HCT116 (cell line): ENCODE measurements at regions not wholly inside any gene's neighbourhood (a gene's known extent, or its start where the extent isn't known, plus 50 kb on each side); places are given as distances from the start of the nearest gene placed in this dataset.

ENCODE experiments used
- ATAC-seq: fragments of 200-7000 bp; cut with Tn5 transposase; 2 replicates; pipeline ENCODE4 v1.9.1; 2020; ENCODE audit warnings: mild to moderate bottlenecking, moderate library complexity
- BruUV-seq: library from RNA; stranded (reverse); fragments of 400-500 nt; replicated peaks from 2 replicates; lab custom pipeline; 2021; lab: Mats Ljungman, UMichigan
- CTCF ChIA-PET: fragments of 300-600 bp; sonication (Branson Sonifier 250); formaldehyde crosslinking; loops from one replicate; lab custom pipeline; 2021; ENCODE audit warnings: antibody characterized with exemption; lab: Charles Lee
- POLR2A ChIA-PET: fragments of 300-600, 350-600 bp; sonication (Branson Sonifier 250); formaldehyde crosslinking; loops from one replicate; lab custom pipeline; 2021; ENCODE audit warnings: antibody characterized with exemption; lab: Charles Lee
- RAD21 ChIA-PET, 2 experiments: fragments of 300-600 bp; sonication (Branson Sonifier 250); formaldehyde crosslinking; loops; one replicate each; lab custom pipeline; 2023; ENCODE audit warnings: low total read pairs in 2 of 2; ENCODE audit not compliant: uncharacterized antibody in 2 of 2, unreplicated experiment in 2 of 2, low non-redundant PET in 1 of 2; lab: Charles Lee
- DNase-seq: peaks from one replicate; pipeline ENCODE4 v3.0.0-alpha.2; 2010; ENCODE audit warnings: low read depth, low spot score
- H2AFZ ChIP-seq: fragments of 200-600 bp; shearing (Covaris generic), sonication (generic); 2 replicates; pipeline ENCODE4 v1.6.1; 2017; ENCODE audit warnings: low read depth, mixed run types, mixed read lengths, antibody characterized with exemption, low read length; ENCODE audit not compliant: poor library complexity, severe bottlenecking
- H3K27ac ChIP-seq: 2 replicates; pipeline ENCODE4 v1.5.1; 2012; ENCODE audit warnings: low read depth, low read length
- H3K27me3 ChIP-seq: fragments of 200-600 bp; sonication (generic); 2 replicates; pipeline ENCODE4 v1.6.1; 2016; ENCODE audit warnings: mixed run types, low read length, mixed read lengths; ENCODE audit not compliant: insufficient read depth
- H3K36me3 ChIP-seq, 2 experiments: fragments of 200-500 bp in 1 of 2; fragments of 200-600 bp in 1 of 2; sonication (Bioruptor generic) in 1 of 2; sonication (generic) in 1 of 2; 2 replicates each; pipeline versions ENCODE4 v1.5.1 to v1.6.1; 2014 to 2016; ENCODE audit warnings: low read length in 2 of 2, inconsistent platforms in 1 of 2, mixed read lengths in 1 of 2, mixed run types in 1 of 2; ENCODE audit not compliant: insufficient read depth in 2 of 2, control insufficient read depth in 1 of 2
- H3K4me1 ChIP-seq, 2 experiments: fragments of 200-600 bp in 1 of 2; sonication (generic) in 1 of 2; 2 replicates each; pipeline versions ENCODE4 v1.5.1 to v1.6.1; 2012 to 2017; ENCODE audit warnings: low read length in 2 of 2, inconsistent platforms in 1 of 2, mild to moderate bottlenecking in 1 of 2, mixed read lengths in 1 of 2, mixed run types in 1 of 2, moderate library complexity in 1 of 2; ENCODE audit not compliant: insufficient read depth in 2 of 2, control insufficient read depth in 1 of 2
- H3K4me2 ChIP-seq: fragments of 200-600 bp; sonication (generic); 2 replicates; pipeline ENCODE4 v1.6.1; 2017; ENCODE audit warnings: mixed run types, low read length, mixed read lengths
- H3K4me3 ChIP-seq, 2 experiments: fragments of 200-600 bp in 1 of 2; sonication (generic) in 1 of 2; replicated peaks in 1 of 2; 2 replicates each; pipeline ENCODE4 v1.5.1; 2011 to 2016; ENCODE audit warnings: low read length in 2 of 2, control low read depth in 1 of 2, low read depth in 1 of 2, mild to moderate bottlenecking in 1 of 2, mixed read lengths in 1 of 2, mixed run types in 1 of 2
- H3K79me2 ChIP-seq: fragments of 200-600 bp; sonication (generic); 2 replicates; pipeline ENCODE4 v1.6.1; 2017; ENCODE audit warnings: mild to moderate bottlenecking, mixed run types, low read length, moderate library complexity, mixed read lengths; ENCODE audit not compliant: insufficient read depth
- H3K9ac ChIP-seq: fragments of 200-600 bp; sonication (generic); 2 replicates; pipeline ENCODE4 v1.6.1; 2016; ENCODE audit warnings: low read length, mixed read lengths
- H3K9me2 ChIP-seq: fragments of 200-600 bp; sonication (generic), shearing (Covaris generic); 2 replicates; pipeline ENCODE4 v1.6.1; 2017; ENCODE audit warnings: mixed run types, mild to moderate bottlenecking, moderate library complexity; ENCODE audit not compliant: insufficient read depth
- H3K9me3 ChIP-seq, 2 experiments: fragments of 200-500 bp in 1 of 2; fragments of 200-600 bp in 1 of 2; sonication (Bioruptor generic) in 1 of 2; sonication (generic) in 1 of 2; 2 replicates each; pipeline ENCODE4 v1.6.1; 2014 to 2017; ENCODE audit warnings: low read length in 2 of 2, mixed read lengths in 2 of 2, inconsistent platforms in 1 of 2, low read depth in 1 of 2, mild to moderate bottlenecking in 1 of 2, mixed run types in 1 of 2, moderate library complexity in 1 of 2; ENCODE audit not compliant: control insufficient read depth in 1 of 2, insufficient read depth in 1 of 2
- H4K20me1 ChIP-seq: fragments of 200-600 bp; sonication (generic), shearing (Covaris generic); 2 replicates; pipeline ENCODE4 v1.6.1; 2017; ENCODE audit warnings: mixed run types, mild to moderate bottlenecking, moderate library complexity; ENCODE audit not compliant: insufficient read depth
- CBX3 ChIP-seq: IDR thresholded peaks from 2 replicates; pipeline ENCODE4 v1.6.1; 2012; ENCODE audit warnings: low read depth
- EGR1 ChIP-seq: IDR thresholded peaks from 2 replicates; pipeline ENCODE4 v1.6.1; 2012; ENCODE audit warnings: low read depth
- EZH2phosphoT487 ChIP-seq: fragments of 200-600 bp; IDR thresholded peaks from 2 replicates; pipeline ENCODE4 v1.6.1; 2018; ENCODE audit warnings: antibody characterized with exemption, borderline replicate concordance
- JUND ChIP-seq: IDR thresholded peaks from 2 replicates; pipeline ENCODE4 v1.6.1; 2012
- SP1 ChIP-seq: IDR thresholded peaks from 2 replicates; pipeline ENCODE4 v1.6.1; 2012; ENCODE audit warnings: low read depth
- YY1 ChIP-seq: IDR thresholded peaks from 2 replicates; pipeline ENCODE4 v1.6.1; 2011; ENCODE audit warnings: low read length, low read depth, moderate library complexity, mild to moderate bottlenecking; ENCODE audit not compliant: insufficient replicate concordance; ENCODE audit errors: extremely low read depth
- intact Hi-C: fragments of 100-400 bp; cut with micrococcal nuclease; formaldehyde crosslinking; loops from 2 replicates; pipeline ENCODE4 v1.10.0; 2022

DNA sequence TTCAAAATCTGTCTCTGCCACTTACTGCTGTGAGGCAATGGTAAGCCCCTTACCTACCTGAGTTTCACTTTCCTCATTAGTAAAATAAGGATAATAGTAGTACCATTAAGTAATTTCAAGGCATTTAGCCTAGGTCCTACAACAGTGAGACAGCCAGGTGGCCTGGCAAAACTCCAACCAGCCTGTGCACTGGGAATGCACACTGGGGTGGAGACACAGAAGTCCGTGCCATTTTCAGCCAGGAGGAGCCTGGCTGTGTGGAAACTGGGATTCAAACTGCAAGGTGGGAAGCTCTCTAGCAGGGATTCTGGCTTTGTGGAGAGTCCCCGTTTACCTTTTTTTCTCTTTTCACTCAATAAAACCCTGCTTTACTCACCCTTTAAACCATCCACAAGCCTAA is 630.4 kb downstream of the PRELID2 start:
- no peak overlapping the region for H2AFZ ChIP-seq
- no peaks in the 10 kb centered on the region for H3K4me1 ChIP-seq
- CTCF ChIA-PET: no interaction called here
- H3K27me3 ChIP-seq: peaks cover 33% of the 10 kb centered on the region
- TF ChIP-seq YY1: no peak
- no peak for TF ChIP-seq SP1
- no peak for TF ChIP-seq CBX3
- no peak for TF ChIP-seq JUND
- H4K20me1 ChIP-seq: no peaks in the 10 kb centered on the region
- H3K4me3 ChIP-seq: no peak overlapping the region
- no TSS peak for BruUV-seq
- H3K4me2 ChIP-seq: no peak overlapping the region
- intact Hi-C loops: no loop called here
- ATAC-seq (no peak), DNase-seq (no peak)
- no peaks in the 10 kb centered on the region for H3K9me2 ChIP-seq
- H3K36me3 ChIP-seq: no peaks in the 10 kb centered on the region
- no peak overlapping the region for H3K27ac ChIP-seq
- no peaks in the 10 kb centered on the region for H3K79me2 ChIP-seq
- no peaks in the 10 kb centered on the region for H3K9me3 ChIP-seq
- H3K9ac ChIP-seq: no peak overlapping the region
- POLR2A ChIA-PET: no interaction called here
- RAD21 ChIA-PET: no interaction called here

GRCh38 chr5:145203193-145203592 is 631.9 kb downstream of the PRELID2 start:
- Histone ChIP-seq H3K9me2 (no peaks in the 10 kb centered on the region), H3K36me3 (no peaks in the 10 kb centered on the region), H3K9ac (no peak overlapping the region), H3K27ac (no peak overlapping the region), H2AFZ (no peak overlapping the region), H3K9me3 (no peaks in the 10 kb centered on the region), H3K4me2 (no peak overlapping the region), H3K4me3 (no peak overlapping the region), H3K79me2 (no peaks in the 10 kb centered on the region), H3K27me3 (peaks cover 42% of the 10 kb centered on the region), H4K20me1 (no peaks in the 10 kb centered on the region), H3K4me1 (no peaks in the 10 kb centered on the region)
- no TSS peak for BruUV-seq
- no peak for TF ChIP-seq EGR1
- TF ChIP-seq EZH2phosphoT487: no peak
- ChIA-PET POLR2A (no interaction called here), CTCF (no interaction called here), RAD21 (no interaction called here)
- no peak for DNase-seq
- intact Hi-C loops: no loop called here
- no peak for ATAC-seq
